ENCODE measurements at regions not wholly inside any gene's neighbourhood (a gene's known extent, or its start where the extent isn't known, plus 50 kb on each side); places are given as distances from the start of the nearest gene placed in this dataset.
"Not testable (repeated sequence)": the region's sequence is repeated elsewhere in the genome, so short reads cannot be mapped to it uniquely, and the experiment has no call there.

- no peak for DNase-seq (ENCODE audit: low spot score)
Measured at GRCh38 chr7:50915621-50916020, 132.9 kb upstream of the GRB10 start.

- no peak for DNase-seq (ENCODE audit: low spot score)
Measured at GRCh38 chr7:50914460-50914859, 131.8 kb upstream of the GRB10 start.

- DNase-seq (ENCODE audit: low spot score) = no peak
Measured at GRCh38 chr7:50908628-50909290, 126.1 kb upstream of the GRB10 start.

GRCh38 chr7:50898604-50899477, 116.1 kb upstream of the GRB10 start:
- not testable (repeated sequence) for DNase-seq (ENCODE audit: low spot score)

- DNase-seq (ENCODE audit: low spot score) = not testable (repeated sequence)
Measured at GRCh38 chr7:50887061-50887460, 104.4 kb upstream of the GRB10 start.

- DNase-seq (ENCODE audit: low spot score) = no peak
Measured at GRCh38 chr7:50872437-50872836, 89.7 kb upstream of the GRB10 start.

GRCh38 chr7:50869108-50869725, 86.5 kb upstream of the GRB10 start:
- no peak for DNase-seq (ENCODE audit: low spot score)

- DNase-seq (ENCODE audit: low spot score) = no peak
Measured at GRCh38 chr7:50868426-50869100, 85.9 kb upstream of the GRB10 start.

- no peak for DNase-seq (ENCODE audit: low spot score)
Measured at GRCh38 chr7:50867034-50867356, 84.3 kb upstream of the GRB10 start.

GRCh38 chr7:50866343-50867033, 83.8 kb upstream of the GRB10 start:
- DNase-seq (ENCODE audit: low spot score) = no peak

GRCh38 chr7:50865450-50865849, 82.8 kb upstream of the GRB10 start:
- no peak for DNase-seq (ENCODE audit: low spot score)

- DNase-seq (ENCODE audit: low spot score) = no peak
Measured at GRCh38 chr7:50864694-50865093, 82.0 kb upstream of the GRB10 start.

- DNase-seq (ENCODE audit: low spot score) = no peak
Measured at GRCh38 chr7:50863053-50863452, 80.4 kb upstream of the GRB10 start.

- DNase-seq (ENCODE audit: low spot score) = no peak
Measured at GRCh38 chr7:50862302-50862701, 79.6 kb upstream of the GRB10 start.

GRCh38 chr7:50860598-50860997, 77.9 kb upstream of the GRB10 start:
- no peak for DNase-seq (ENCODE audit: low spot score)

- DNase-seq (ENCODE audit: low spot score) = no peak
Measured at GRCh38 chr7:50860174-50860573, 77.5 kb upstream of the GRB10 start.

- DNase-seq (ENCODE audit: low spot score) = no peak
Measured at GRCh38 chr7:50858528-50859245, 76.0 kb upstream of the GRB10 start.

- no peak for DNase-seq (ENCODE audit: low spot score)
Measured at GRCh38 chr7:50857804-50858489, 75.3 kb upstream of the GRB10 start.

GRCh38 chr7:50856806-50857205, 74.1 kb upstream of the GRB10 start:
- no peak for DNase-seq (ENCODE audit: low spot score)

- DNase-seq (ENCODE audit: low spot score) = no peak
Measured at GRCh38 chr7:50856231-50856630, 73.5 kb upstream of the GRB10 start.

- DNase-seq (ENCODE audit: low spot score) = no peak
Measured at GRCh38 chr7:50855526-50855925, 72.8 kb upstream of the GRB10 start.
